Sigmoid colon (tissue), 4 donors: ENCODE measurements at regions not wholly inside any gene's neighbourhood (a gene's known extent, or its start where the extent isn't known, plus 50 kb on each side); places are given as distances from the start of the nearest gene placed in this dataset.

ENCODE experiments used
- CTCF ChIP-seq, 4 experiments: fragments of 450-650 bp in 3 of 4; fragments of 200-600 bp in 1 of 4; IDR thresholded peaks; one replicate each; pipeline ENCODE4 v1.5.1; 2016 to 2019; ENCODE audit warnings: antibody characterized with exemption in 4 of 4, mild to moderate bottlenecking in 3 of 4, moderate library complexity in 2 of 4
- POLR2A ChIP-seq, 2 donors: fragments of 450-650 bp; IDR thresholded peaks; one replicate each; pipeline ENCODE4 v1.6.1; 2016; ENCODE audit warnings: antibody characterized with exemption in 2 of 2, mild to moderate bottlenecking in 2 of 2, moderate library complexity in 2 of 2
- POLR2AphosphoS5 ChIP-seq, 4 donors: sonication (generic); formaldehyde crosslinking; IDR thresholded peaks; one replicate each; pipeline ENCODE4 v1.6.1; 2017; ENCODE audit warnings: antibody characterized with exemption in 4 of 4

- TF ChIP-seq POLR2AphosphoS5 (IDR thresholded peaks at IDR 0.05) (peak in 2 of 4 donors; percentile 29 to 60), CTCF (IDR thresholded peaks at IDR 0.05) (no peak), POLR2A (IDR thresholded peaks at IDR 0.05) (no peak)
Measured at GRCh38 chr5:56522960-56523359, 289.8 kb upstream of the ANKRD55 start.
